Neural progenitor cell (in vitro differentiated cells): ENCODE measurements at regions not wholly inside any gene's neighbourhood (a gene's known extent, or its start where the extent isn't known, plus 50 kb on each side); places are given as distances from the start of the nearest gene placed in this dataset.

Experiments used
- DNase-seq: peaks from one replicate; pipeline ENCODE4 v3.0.0-alpha.2; 2016; ENCODE audit warnings: low spot score
- H2AFZ ChIP-seq: fragments of 200-600 bp; sonication (generic); replicated peaks from 2 replicates; pipeline ENCODE4 v1.6.1; 2016; ENCODE audit warnings: antibody characterized with exemption
- H3F3A ChIP-seq: fragments of 200-600 bp; sonication (generic); 2 replicates; pipeline ENCODE4 v1.6.1; 2016; ENCODE audit warnings: antibody characterized with exemption, low read depth
- H3K27ac ChIP-seq: fragments of 200-600 bp; sonication (generic); 2 replicates; pipeline ENCODE4 v1.5.1; 2016; ENCODE audit warnings: mild to moderate bottlenecking
- H3K27me3 ChIP-seq: fragments of 200-600 bp; sonication (generic); 2 replicates; pipeline ENCODE4 v1.6.1; 2016; ENCODE audit warnings: mild to moderate bottlenecking, moderate library complexity
- H3K36me3 ChIP-seq: fragments of 200-600 bp; sonication (generic); 2 replicates; pipeline ENCODE4 v1.5.1; 2016
- H3K4me1 ChIP-seq: fragments of 200-600 bp; sonication (generic); 2 replicates; pipeline ENCODE4 v1.6.1; 2016; ENCODE audit warnings: mixed run types
- H3K4me2 ChIP-seq: fragments of 200-600 bp; sonication (generic); 2 replicates; pipeline ENCODE4 v1.6.1; 2016
- H3K4me3 ChIP-seq: fragments of 200-600 bp; sonication (generic); 2 replicates; pipeline ENCODE4 v1.5.1; 2016
- H3K79me2 ChIP-seq: fragments of 200-600 bp; sonication (generic); 2 replicates; pipeline ENCODE4 v1.6.1; 2016; ENCODE audit warnings: low read depth
- H3K9ac ChIP-seq: fragments of 200-600 bp; sonication (generic); 2 replicates; pipeline ENCODE4 v1.6.1; 2016
- H3K9me3 ChIP-seq: fragments of 200-600 bp; sonication (generic); 2 replicates; pipeline ENCODE4 v1.5.1; 2016; ENCODE audit warnings: low read depth
- H4K20me1 ChIP-seq: fragments of 200-600 bp; sonication (generic); 2 replicates; pipeline ENCODE4 v1.6.1; 2016; ENCODE audit warnings: low read depth
- H3K27ac Mint-ChIP-seq: 3 replicates; pipeline ENCODE4 v1.8.0; 2021; ENCODE audit warnings: mixed read lengths
- H3K27me3 Mint-ChIP-seq: 2 replicates; pipeline ENCODE4 v1.8.0; 2022; ENCODE audit warnings: low read depth, mild to moderate bottlenecking, inconsistent platforms, moderate library complexity, mixed read lengths; ENCODE audit not compliant: insufficient read depth
- H3K36me3 Mint-ChIP-seq: 3 replicates; pipeline ENCODE4 v1.8.0; 2021; ENCODE audit warnings: mixed read lengths
- H3K4me1 Mint-ChIP-seq: 3 replicates; pipeline ENCODE4 v1.8.0; 2021; ENCODE audit warnings: mixed read lengths
- H3K4me3 Mint-ChIP-seq: 3 replicates; pipeline ENCODE4 v1.8.0; 2021; ENCODE audit warnings: mild to moderate bottlenecking, moderate library complexity, mixed read lengths
- H3K9me3 Mint-ChIP-seq: 3 replicates; pipeline ENCODE4 v1.8.0; 2020; ENCODE audit warnings: mixed read lengths
- EZH2 ChIP-seq: fragments of 200-600 bp; sonication (generic); IDR thresholded peaks from 2 replicates; pipeline ENCODE4 v1.6.1; 2017; ENCODE audit warnings: antibody characterized with exemption, mild to moderate bottlenecking, moderate library complexity
- EZH2phosphoT487 ChIP-seq: fragments of 200-600 bp; sonication (generic); IDR thresholded peaks from 2 replicates; pipeline ENCODE4 v1.6.1; 2017; ENCODE audit warnings: antibody characterized with exemption
- TF ChIP-seq, protein P1 (sequence below): fragments of 200-600 bp; sonication (generic); IDR thresholded peaks from 2 replicates; pipeline ENCODE4 v1.5.1; 2017; ENCODE audit warnings: antibody characterized with exemption, mild to moderate bottlenecking

DNA sequence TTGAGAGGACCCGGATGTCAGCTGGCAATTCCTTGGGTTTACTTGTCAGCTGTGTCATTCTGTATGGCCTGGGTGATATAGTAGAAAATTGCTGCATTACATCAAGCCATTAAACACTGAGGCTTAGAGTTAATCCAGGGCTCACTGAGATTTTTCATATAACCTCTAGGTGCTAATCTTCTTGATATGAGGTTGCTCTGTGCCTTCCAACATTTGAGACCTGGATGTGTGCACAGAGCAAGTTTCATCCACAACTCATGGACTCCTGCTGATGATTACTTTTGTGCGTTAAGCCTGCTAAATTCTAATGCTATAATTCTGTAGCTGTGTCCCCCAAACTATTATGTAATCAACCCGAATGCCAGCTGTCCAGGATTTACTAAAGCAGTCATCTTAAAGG lies 178.4 kb upstream of the CDH20 start:
- H3K27me3 ChIP-seq: no peaks in the 10 kb centered on the region
- no peaks in the 10 kb centered on the region for H3F3A ChIP-seq
- H3K27ac Mint-ChIP-seq: no peak overlapping the region
- no peaks in the 10 kb centered on the region for H3K9me3 ChIP-seq
- no peaks in the 10 kb centered on the region for H3K36me3 ChIP-seq
- H3K4me1 Mint-ChIP-seq: peaks cover 7% of the 10 kb centered on the region
- H3K27ac ChIP-seq: no peak overlapping the region
- no peak overlapping the region for H2AFZ ChIP-seq
- H3K9me3 Mint-ChIP-seq: no peaks in the 10 kb centered on the region
- no peaks in the 10 kb centered on the region for H3K79me2 ChIP-seq
- no peaks in the 10 kb centered on the region for H3K36me3 Mint-ChIP-seq
- TF ChIP-seq, protein P1, sequence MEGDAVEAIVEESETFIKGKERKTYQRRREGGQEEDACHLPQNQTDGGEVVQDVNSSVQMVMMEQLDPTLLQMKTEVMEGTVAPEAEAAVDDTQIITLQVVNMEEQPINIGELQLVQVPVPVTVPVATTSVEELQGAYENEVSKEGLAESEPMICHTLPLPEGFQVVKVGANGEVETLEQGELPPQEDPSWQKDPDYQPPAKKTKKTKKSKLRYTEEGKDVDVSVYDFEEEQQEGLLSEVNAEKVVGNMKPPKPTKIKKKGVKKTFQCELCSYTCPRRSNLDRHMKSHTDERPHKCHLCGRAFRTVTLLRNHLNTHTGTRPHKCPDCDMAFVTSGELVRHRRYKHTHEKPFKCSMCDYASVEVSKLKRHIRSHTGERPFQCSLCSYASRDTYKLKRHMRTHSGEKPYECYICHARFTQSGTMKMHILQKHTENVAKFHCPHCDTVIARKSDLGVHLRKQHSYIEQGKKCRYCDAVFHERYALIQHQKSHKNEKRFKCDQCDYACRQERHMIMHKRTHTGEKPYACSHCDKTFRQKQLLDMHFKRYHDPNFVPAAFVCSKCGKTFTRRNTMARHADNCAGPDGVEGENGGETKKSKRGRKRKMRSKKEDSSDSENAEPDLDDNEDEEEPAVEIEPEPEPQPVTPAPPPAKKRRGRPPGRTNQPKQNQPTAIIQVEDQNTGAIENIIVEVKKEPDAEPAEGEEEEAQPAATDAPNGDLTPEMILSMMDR: no peak
- no peak for TF ChIP-seq EZH2
- no peak for TF ChIP-seq EZH2phosphoT487
- H3K4me3 Mint-ChIP-seq: no peak overlapping the region
- H3K4me2 ChIP-seq: no peak overlapping the region
- no peaks in the 10 kb centered on the region for H3K27me3 Mint-ChIP-seq
- no peaks in the 10 kb centered on the region for H4K20me1 ChIP-seq
- H3K4me3 ChIP-seq: no peak overlapping the region
- no peak overlapping the region for H3K9ac ChIP-seq
- no peak for DNase-seq
- H3K4me1 ChIP-seq: no peaks in the 10 kb centered on the region

DNA sequence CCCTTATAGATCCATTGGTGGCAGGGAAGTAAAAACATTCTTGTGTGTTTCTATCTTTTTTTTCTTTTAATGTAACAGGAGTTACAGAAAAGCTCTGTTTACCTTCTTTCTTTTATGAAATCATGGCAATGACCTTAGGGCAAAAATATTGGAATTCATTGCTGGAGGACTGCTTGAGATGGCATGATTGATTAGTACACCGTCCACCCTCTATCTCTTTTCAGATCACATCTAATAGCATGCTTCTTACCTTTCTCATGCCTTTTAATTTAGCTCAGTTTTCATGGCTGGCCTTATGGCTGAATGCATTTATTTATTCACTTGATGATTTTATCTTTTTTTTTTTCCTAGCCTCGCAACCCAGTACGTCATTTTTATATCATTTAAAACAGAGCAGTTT lies 177.6 kb upstream of the CDH20 start:
- Mint-ChIP-seq H3K4me3 (no peak overlapping the region), H3K27me3 (no peaks in the 10 kb centered on the region), H3K4me1 (peaks cover 7% of the 10 kb centered on the region), H3K36me3 (no peaks in the 10 kb centered on the region), H3K9me3 (no peaks in the 10 kb centered on the region), H3K27ac (no peak overlapping the region)
- TF ChIP-seq EZH2: no peak
- TF ChIP-seq, protein P1: no peak
- TF ChIP-seq EZH2phosphoT487: no peak
- no peaks in the 10 kb centered on the region for H3K79me2 ChIP-seq
- no peak overlapping the region for H3K27ac ChIP-seq
- no peaks in the 10 kb centered on the region for H3F3A ChIP-seq
- no peak overlapping the region for H3K4me3 ChIP-seq
- no peaks in the 10 kb centered on the region for H3K36me3 ChIP-seq
- H3K27me3 ChIP-seq: no peaks in the 10 kb centered on the region
- no peak overlapping the region for H2AFZ ChIP-seq
- no peak overlapping the region for H3K4me2 ChIP-seq
- H3K9ac ChIP-seq: no peak overlapping the region
- DNase-seq: no peak
- no peaks in the 10 kb centered on the region for H3K9me3 ChIP-seq
- H4K20me1 ChIP-seq: no peaks in the 10 kb centered on the region
- no peaks in the 10 kb centered on the region for H3K4me1 ChIP-seq

DNA sequence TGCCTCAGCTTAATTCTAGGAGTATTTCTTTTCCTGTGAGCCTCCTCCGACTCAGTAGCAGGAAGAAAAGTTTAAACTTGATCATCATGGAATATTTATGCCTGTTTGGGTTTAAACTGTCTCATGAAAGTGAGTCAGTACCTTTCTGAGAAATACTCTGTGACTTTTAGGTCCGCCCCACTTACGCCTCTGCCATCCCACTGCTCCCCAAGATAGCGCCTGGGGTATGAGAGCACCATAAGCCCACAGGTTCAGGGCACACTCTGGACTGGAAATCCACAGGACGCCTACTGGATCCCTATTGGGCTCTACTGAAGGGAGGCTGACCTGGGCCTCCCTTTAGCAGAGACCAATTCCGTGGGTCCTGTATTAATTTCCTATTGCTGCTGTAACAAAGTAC lies 175.8 kb upstream of the CDH20 start:
- H3K4me2 ChIP-seq: no peak overlapping the region
- TF ChIP-seq, protein P1: no peak
- no peak for TF ChIP-seq EZH2
- no peaks in the 10 kb centered on the region for H3K9me3 ChIP-seq
- peaks cover 7% of the 10 kb centered on the region for H3K4me1 Mint-ChIP-seq
- no peaks in the 10 kb centered on the region for H3K4me1 ChIP-seq
- no peak overlapping the region for H2AFZ ChIP-seq
- no peaks in the 10 kb centered on the region for H3K36me3 Mint-ChIP-seq
- H3K27ac Mint-ChIP-seq: no peak overlapping the region
- H3K27me3 Mint-ChIP-seq: no peaks in the 10 kb centered on the region
- H3K27me3 ChIP-seq: no peaks in the 10 kb centered on the region
- H3K79me2 ChIP-seq: no peaks in the 10 kb centered on the region
- no peak overlapping the region for H3K4me3 ChIP-seq
- no peaks in the 10 kb centered on the region for H4K20me1 ChIP-seq
- no peaks in the 10 kb centered on the region for H3F3A ChIP-seq
- H3K9me3 Mint-ChIP-seq: no peaks in the 10 kb centered on the region
- H3K27ac ChIP-seq: no peak overlapping the region
- H3K4me3 Mint-ChIP-seq: no peak overlapping the region
- no peak overlapping the region for H3K9ac ChIP-seq
- no peak for DNase-seq
- H3K36me3 ChIP-seq: no peaks in the 10 kb centered on the region

GRCh38 chr18:61159246-61159645 lies 174.0 kb upstream of the CDH20 start:
- Histone ChIP-seq H3K4me1 (no peaks in the 10 kb centered on the region), H2AFZ (no peak overlapping the region), H4K20me1 (no peaks in the 10 kb centered on the region), H3F3A (no peaks in the 10 kb centered on the region), H3K9me3 (no peaks in the 10 kb centered on the region), H3K79me2 (no peaks in the 10 kb centered on the region), H3K4me3 (no peak overlapping the region), H3K36me3 (no peaks in the 10 kb centered on the region), H3K27ac (no peak overlapping the region), H3K27me3 (no peaks in the 10 kb centered on the region), H3K4me2 (no peak overlapping the region), H3K9ac (no peak overlapping the region)
- Mint-ChIP-seq H3K4me3 (no peak overlapping the region), H3K36me3 (no peaks in the 10 kb centered on the region), H3K27me3 (no peaks in the 10 kb centered on the region), H3K9me3 (no peaks in the 10 kb centered on the region), H3K4me1 (peaks cover 7% of the 10 kb centered on the region), H3K27ac (no peak overlapping the region)
- TF ChIP-seq EZH2phosphoT487: no peak
- TF ChIP-seq EZH2: no peak
- TF ChIP-seq, protein P1: no peak
- no peak for DNase-seq
